Fibroblast of skin of left biceps (primary cell): ENCODE measurements at regions not wholly inside any gene's neighbourhood (a gene's known extent, or its start where the extent isn't known, plus 50 kb on each side); places are given as distances from the start of the nearest gene placed in this dataset.

Experiments
- DNase-seq, 2 experiments: peaks; one replicate each; pipeline ENCODE4 v3.0.0-alpha.2; 2013; ENCODE audit warnings: low read depth in 2 of 2

- DNase-seq: no peak
Observed at GRCh38 chr9:113783475-113783874, 92.6 kb upstream of the ZNF618 start.

- no peak for DNase-seq
Observed at GRCh38 chr9:113785334-113785733, 90.8 kb upstream of the ZNF618 start.

GRCh38 chr9:113786071-113786470 is 90.0 kb upstream of the ZNF618 start:
- no peak for DNase-seq

GRCh38 chr9:113787871-113788270 is 88.2 kb upstream of the ZNF618 start:
- DNase-seq: no peak

- no peak for DNase-seq
Observed at GRCh38 chr9:113788616-113789330, 87.3 kb upstream of the ZNF618 start.

GRCh38 chr9:113790093-113790492 is 86.0 kb upstream of the ZNF618 start:
- DNase-seq: no peak

GRCh38 chr9:113793558-113793957 is 82.6 kb upstream of the ZNF618 start:
- no peak for DNase-seq

- DNase-seq: no peak
Observed at GRCh38 chr9:113794721-113795120, 81.4 kb upstream of the ZNF618 start.

- no peak for DNase-seq
Observed at GRCh38 chr9:113795811-113796392, 80.2 kb upstream of the ZNF618 start.

- DNase-seq: no peak
Observed at GRCh38 chr9:113796646-113797426, 79.3 kb upstream of the ZNF618 start.

GRCh38 chr9:113798062-113799030 is 77.8 kb upstream of the ZNF618 start:
- no peak for DNase-seq

- DNase-seq: no peak
Observed at GRCh38 chr9:113800276-113800675, 75.8 kb upstream of the ZNF618 start.

- no peak for DNase-seq
Observed at GRCh38 chr9:113803811-113804589, 72.1 kb upstream of the ZNF618 start.

GRCh38 chr9:113805486-113806132 is 70.5 kb upstream of the ZNF618 start:
- no peak for DNase-seq

- peak; percentile 20 to 34 for DNase-seq
Observed at GRCh38 chr9:113807173-113808061, 68.7 kb upstream of the ZNF618 start.

- peak; percentile 61 to 63 for DNase-seq
Observed at GRCh38 chr9:113808391-113809358, 67.4 kb upstream of the ZNF618 start.

- no peak for DNase-seq
Observed at GRCh38 chr9:113817171-113817570, 58.9 kb upstream of the ZNF618 start.

- no peak for DNase-seq
Observed at GRCh38 chr9:113818391-113818790, 57.7 kb upstream of the ZNF618 start.
